ENCODE measurements at regions not wholly inside any gene's neighbourhood (a gene's known extent, or its start where the extent isn't known, plus 50 kb on each side); places are given as distances from the start of the nearest gene placed in this dataset.
"Not testable (repeated sequence)": the region's sequence is repeated elsewhere in the genome, so short reads cannot be mapped to it uniquely, and the experiment has no call there.

- Histone ChIP-seq H3K9me3 (ENCODE audit: control insufficient read depth in 1 of 2, insufficient read depth in 1 of 2, low read depth in 1 of 2, low read length in 2 of 2) (no peaks in the 10 kb centered on the region), H3K4me1 (ENCODE audit: control insufficient read depth in 1 of 2, insufficient read depth in 2 of 2, low read length in 2 of 2) (no peaks in the 10 kb centered on the region), H3K27me3 (ENCODE audit: insufficient read depth, low read length) (no peaks in the 10 kb centered on the region), H3K4me3 (replicated peaks in 1 of 2; ENCODE audit: low read depth in 1 of 2, low read length in 2 of 2) (no peak overlapping the region), H3K9me2 (ENCODE audit: insufficient read depth) (no peaks in the 10 kb centered on the region), H3K36me3 (ENCODE audit: control insufficient read depth in 1 of 2, insufficient read depth in 2 of 2, low read length in 2 of 2) (no peaks in the 10 kb centered on the region), H2AFZ (ENCODE audit: low read depth, low read length, poor library complexity, severe bottlenecking) (no peak overlapping the region), H3K9ac (ENCODE audit: low read length) (no peak overlapping the region), H3K4me2 (ENCODE audit: low read length) (no peak overlapping the region), H4K20me1 (ENCODE audit: insufficient read depth) (no peaks in the 10 kb centered on the region), H3K27ac (ENCODE audit: low read depth, low read length) (no peak overlapping the region), H3K79me2 (ENCODE audit: insufficient read depth, low read length) (no peaks in the 10 kb centered on the region)
- intact Hi-C loops (cut with micrococcal nuclease), result no loop called here
- BruUV-seq (replicated peaks), result no TSS peak
- DNase-seq (ENCODE audit: low read depth, low spot score) (no peak), ATAC-seq (no peak)
- POLR2A ChIA-PET, result no interaction called here
- TF ChIP-seq CTCF (IDR thresholded peaks at IDR 0.05 in 2 of 3, conservative IDR thresholded peaks at IDR 0.05 in 1 of 3; ENCODE audit: borderline replicate concordance in 1 of 3, insufficient read depth in 1 of 3, low read depth in 2 of 3, low read length in 2 of 3) (0 out of 6 replicates have a peak, but pooled peaks of 1 of the 3 experiments have one; percentile 2), POLR2A (IDR thresholded peaks at IDR 0.05; ENCODE audit: borderline replicate concordance, extremely low read depth, insufficient read depth, insufficient read length) (no peak), ZFX (IDR thresholded peaks at IDR 0.05) (no peak), TCF7L2 (IDR thresholded peaks at IDR 0.05; ENCODE audit: borderline replicate concordance, extremely low read depth, insufficient read depth, insufficient read length) (no peak)
- RAD21 ChIA-PET (ENCODE audit: low non-redundant PET in 1 of 2, low total read pairs in 2 of 2, uncharacterized antibody in 2 of 2, unreplicated experiment in 2 of 2), result no interaction called here
- CTCF ChIA-PET, result no interaction called here
Measured at GRCh38 chr4:96455045-96455720, 615.3 kb downstream of the PDHA2 start.

- H3K9me3 ChIP-seq (ENCODE audit: control insufficient read depth in 1 of 2, insufficient read depth in 1 of 2, low read depth in 1 of 2, low read length in 2 of 2); H3K4me2 ChIP-seq (ENCODE audit: low read length); H3K4me3 ChIP-seq (replicated peaks in 1 of 2; ENCODE audit: low read depth in 1 of 2, low read length in 2 of 2); H2AFZ ChIP-seq (ENCODE audit: low read depth, low read length, poor library complexity, severe bottlenecking); H3K79me2 ChIP-seq (ENCODE audit: insufficient read depth, low read length); CTCF ChIA-PET; POLR2A ChIA-PET; H3K9ac ChIP-seq (ENCODE audit: low read length); H3K4me1 ChIP-seq (ENCODE audit: control insufficient read depth in 1 of 2, insufficient read depth in 2 of 2, low read length in 2 of 2); H3K27ac ChIP-seq (ENCODE audit: low read depth, low read length); intact Hi-C loops (cut with micrococcal nuclease); H3K27me3 ChIP-seq (ENCODE audit: insufficient read depth, low read length); RAD21 ChIA-PET (ENCODE audit: low non-redundant PET in 1 of 2, low total read pairs in 2 of 2, uncharacterized antibody in 2 of 2, unreplicated experiment in 2 of 2); BruUV-seq (replicated peaks); DNase-seq (ENCODE audit: low read depth, low spot score); H4K20me1 ChIP-seq (ENCODE audit: insufficient read depth); ATAC-seq; H3K36me3 ChIP-seq (ENCODE audit: control insufficient read depth in 1 of 2, insufficient read depth in 2 of 2, low read length in 2 of 2); H3K9me2 ChIP-seq (ENCODE audit: insufficient read depth): not testable (repeated sequence)
Measured at GRCh38 chr4:96458031-96458430, 618.1 kb downstream of the PDHA2 start.
